ENCODE measurements at regions not wholly inside any gene's neighbourhood (a gene's known extent, or its start where the extent isn't known, plus 50 kb on each side); places are given as distances from the start of the nearest gene placed in this dataset.
"Not testable (repeated sequence)": the region's sequence is repeated elsewhere in the genome, so short reads cannot be mapped to it uniquely, and the experiment has no call there.

- no peaks in the 10 kb centered on the region for H3K9me3 ChIP-seq (ENCODE audit: control insufficient read depth, insufficient read depth, low read depth, low read length)
- TF ChIP-seq CTCF (IDR thresholded peaks at IDR 0.05) (no peak), TCF7L2 (IDR thresholded peaks at IDR 0.05; ENCODE audit: low read depth, low read length) (no peak), SIN3A (IDR thresholded peaks at IDR 0.05; ENCODE audit: borderline replicate concordance, insufficient read depth, low read depth, low read length) (no peak), REST (IDR thresholded peaks at IDR 0.05; ENCODE audit: insufficient read depth in 1 of 2, low read depth in 2 of 2, low read length in 1 of 2) (no peak)
- no peaks in the 10 kb centered on the region for H3K27me3 ChIP-seq (ENCODE audit: control insufficient read depth, insufficient read depth, low read length)
- CTCF ChIA-PET, result no interaction called here
- no peak overlapping the region for H3K4me3 ChIP-seq (ENCODE audit: low read depth in 2 of 2, low read length in 2 of 2)
- ATAC-seq, result no peak
- intact Hi-C loops (cut with micrococcal nuclease; ENCODE audit: unreplicated experiment) (no loop called here), in situ Hi-C loops (cut with HindIII; ENCODE audit: low pct_unique_long_range_greater_than_20kb, low sequenced_read_pairs) (no loop called here)
- POLR2A ChIA-PET, result interaction anchor here (0.6 kb wide), 1 partner anchor 34 kb away, joined by 3 read pairs; no protein-coding TSS in a partner anchor
- no TSS peak for BruUV-seq (replicated peaks)
- no peaks in the 10 kb centered on the region for H3K36me3 ChIP-seq (ENCODE audit: control insufficient read depth, insufficient read depth, low read length)
- DNase-seq (ENCODE audit: low read depth, low spot score), result no peak
- no peaks in the 10 kb centered on the region for H3K4me1 ChIP-seq (ENCODE audit: control insufficient read depth, insufficient read depth, low read length)
- H3K27ac ChIP-seq (ENCODE audit: low read length), result no peak overlapping the region
Measured at GRCh38 chr5:85576666-85577065, 1041.1 kb upstream of the COX7C start.

DNA sequence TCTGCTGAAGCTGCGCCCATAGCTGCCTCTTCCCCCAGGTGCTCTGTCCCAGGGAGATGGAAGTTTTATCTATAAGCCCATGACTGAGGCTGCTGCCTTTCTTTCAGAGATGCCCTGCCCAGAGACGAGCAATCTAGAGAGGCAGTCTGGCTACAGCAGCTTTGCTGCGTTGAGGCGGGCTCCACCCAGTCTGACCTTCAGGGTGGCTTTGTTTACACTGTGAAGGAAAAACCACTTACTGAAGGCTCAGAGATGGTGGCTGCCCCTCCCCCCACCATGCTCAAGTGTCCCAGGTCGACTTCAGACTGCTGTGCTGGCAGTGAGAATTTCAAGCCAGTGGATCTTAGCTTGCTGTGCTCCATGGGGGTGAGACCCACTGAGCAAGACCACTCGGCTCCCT, 1029.9 kb upstream of the COX7C start:
- in situ Hi-C loops (cut with HindIII; ENCODE audit: low pct_unique_long_range_greater_than_20kb, low sequenced_read_pairs); H3K4me3 ChIP-seq (ENCODE audit: low read depth in 2 of 2, low read length in 2 of 2); H3K9me3 ChIP-seq (ENCODE audit: control insufficient read depth, insufficient read depth, low read depth, low read length); BruUV-seq (replicated peaks); CTCF ChIA-PET; H3K27me3 ChIP-seq (ENCODE audit: control insufficient read depth, insufficient read depth, low read length); POLR2A ChIA-PET; H3K36me3 ChIP-seq (ENCODE audit: control insufficient read depth, insufficient read depth, low read length); ATAC-seq; intact Hi-C loops (cut with micrococcal nuclease; ENCODE audit: unreplicated experiment); H3K27ac ChIP-seq (ENCODE audit: low read length); DNase-seq (ENCODE audit: low read depth, low spot score); H3K4me1 ChIP-seq (ENCODE audit: control insufficient read depth, insufficient read depth, low read length): not testable (repeated sequence)

GRCh38 chr5:85588268-85588667, 1029.5 kb upstream of the COX7C start:
- BruUV-seq (replicated peaks); POLR2A ChIA-PET; DNase-seq (ENCODE audit: low read depth, low spot score); H3K36me3 ChIP-seq (ENCODE audit: control insufficient read depth, insufficient read depth, low read length); CTCF ChIA-PET; H3K27ac ChIP-seq (ENCODE audit: low read length); ATAC-seq; H3K27me3 ChIP-seq (ENCODE audit: control insufficient read depth, insufficient read depth, low read length); H3K4me3 ChIP-seq (ENCODE audit: low read depth in 2 of 2, low read length in 2 of 2); intact Hi-C loops (cut with micrococcal nuclease; ENCODE audit: unreplicated experiment); H3K4me1 ChIP-seq (ENCODE audit: control insufficient read depth, insufficient read depth, low read length); H3K9me3 ChIP-seq (ENCODE audit: control insufficient read depth, insufficient read depth, low read depth, low read length); in situ Hi-C loops (cut with HindIII; ENCODE audit: low pct_unique_long_range_greater_than_20kb, low sequenced_read_pairs): not testable (repeated sequence)

All from Panc1 (cell line).